ENCODE measurements at regions not wholly inside any gene's neighbourhood (a gene's known extent, or its start where the extent isn't known, plus 50 kb on each side); places are given as distances from the start of the nearest gene placed in this dataset.

DNA sequence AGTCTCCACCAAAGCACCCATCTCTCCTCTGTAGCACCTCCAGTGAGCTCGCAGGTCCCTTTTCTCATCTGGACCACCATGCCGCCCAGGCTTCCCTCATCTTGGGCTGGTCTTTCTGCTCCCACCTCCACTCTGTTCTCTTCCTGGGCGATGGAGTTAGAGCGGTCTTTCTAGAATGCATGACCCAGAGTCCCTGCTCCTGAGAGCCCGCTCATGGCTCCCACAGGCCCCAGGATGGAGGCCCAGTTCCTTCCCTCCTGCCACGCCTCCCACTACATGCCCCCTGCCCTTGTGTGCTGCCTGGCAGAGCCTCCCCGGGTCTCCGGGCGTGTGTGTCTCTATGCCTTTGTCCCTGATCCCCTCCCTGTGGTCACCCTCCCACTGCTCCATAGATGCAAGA lies 100.7 kb upstream of the RTL1 start:
- no peak for DNase-seq (ENCODE audit: low read depth)

GRCh38 chr14:101004954-101005353 lies 101.4 kb upstream of the RTL1 start:
- DNase-seq (ENCODE audit: low read depth), result no peak

DNA sequence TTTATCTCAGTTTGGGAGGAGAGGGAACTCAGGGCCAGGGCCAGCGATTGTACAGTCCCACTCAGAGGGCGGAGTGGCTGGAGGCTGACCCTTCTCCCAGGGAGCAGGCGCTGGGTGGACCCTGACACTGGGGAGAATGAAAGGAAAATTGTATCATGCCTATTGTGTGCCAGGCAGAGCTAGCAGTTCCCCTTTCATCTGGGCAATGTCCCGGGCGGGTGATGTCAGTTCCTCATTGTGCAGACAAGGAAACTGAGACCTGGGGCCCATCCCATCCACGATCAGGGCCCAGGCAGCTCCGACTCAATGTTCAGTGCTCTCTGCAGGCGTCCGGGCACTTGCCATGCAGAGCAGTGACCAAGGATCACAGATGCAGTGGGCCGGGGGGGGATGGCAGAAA lies 101.9 kb upstream of the RTL1 start:
- no peak for DNase-seq (ENCODE audit: low read depth)

- DNase-seq (ENCODE audit: low read depth), result no peak
Observed at GRCh38 chr14:101006008-101006407, 102.5 kb upstream of the RTL1 start.

DNA sequence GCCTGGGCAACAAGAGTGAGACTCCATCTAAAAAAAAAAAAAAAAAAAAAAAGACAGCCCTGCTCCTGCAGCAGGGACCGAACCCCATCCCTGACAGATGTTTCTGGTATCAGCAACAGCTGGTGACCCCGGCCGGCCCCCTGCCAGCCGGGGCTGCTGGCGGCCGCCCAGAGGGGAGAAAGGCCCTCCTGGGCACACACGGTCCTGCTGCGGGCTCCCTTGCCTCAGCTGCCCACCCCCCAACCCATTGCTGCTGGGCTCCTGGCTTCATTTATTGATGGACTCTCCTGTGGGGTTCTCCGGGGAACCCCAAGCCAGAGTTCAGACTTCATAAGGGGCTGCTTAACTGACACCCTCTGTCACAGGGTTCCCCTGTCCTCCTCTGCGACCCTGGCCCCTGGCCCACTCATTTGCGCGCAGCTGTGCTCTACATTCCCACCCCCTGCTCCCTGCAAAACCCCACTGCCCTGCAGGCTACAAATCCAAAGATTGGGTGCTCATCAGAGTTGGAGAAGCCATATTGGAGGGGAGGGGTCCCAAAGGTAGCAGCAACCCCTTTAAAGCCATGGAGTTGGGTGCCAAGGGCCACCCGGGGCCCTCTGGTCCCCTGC lies 103.6 kb upstream of the RTL1 start:
- no peak for DNase-seq (ENCODE audit: low read depth)

DNA sequence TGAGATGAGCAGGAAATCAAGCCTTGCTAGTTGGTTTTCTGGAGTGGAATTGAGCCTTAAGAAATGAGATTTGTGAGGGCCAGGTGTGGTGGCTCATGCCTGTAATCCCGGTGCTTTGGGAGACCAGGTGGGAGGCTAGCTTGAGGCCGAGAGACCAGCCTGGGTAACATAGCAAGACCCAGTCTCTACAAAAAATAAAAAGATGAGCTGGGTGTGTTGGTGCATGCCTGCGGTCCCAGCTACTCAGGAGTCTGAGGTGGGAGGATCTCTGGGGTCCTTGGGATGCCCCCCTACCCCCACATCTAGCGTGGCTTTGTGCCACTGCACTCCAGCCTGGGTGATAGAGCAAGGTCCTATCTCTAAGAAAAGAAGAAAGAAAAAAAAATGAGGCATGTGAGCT lies 104.2 kb upstream of the RTL1 start:
- no peak for DNase-seq (ENCODE audit: low read depth)

- DNase-seq (ENCODE audit: low read depth), result no peak
Observed at GRCh38 chr14:101008196-101008595, 104.7 kb upstream of the RTL1 start.

DNA sequence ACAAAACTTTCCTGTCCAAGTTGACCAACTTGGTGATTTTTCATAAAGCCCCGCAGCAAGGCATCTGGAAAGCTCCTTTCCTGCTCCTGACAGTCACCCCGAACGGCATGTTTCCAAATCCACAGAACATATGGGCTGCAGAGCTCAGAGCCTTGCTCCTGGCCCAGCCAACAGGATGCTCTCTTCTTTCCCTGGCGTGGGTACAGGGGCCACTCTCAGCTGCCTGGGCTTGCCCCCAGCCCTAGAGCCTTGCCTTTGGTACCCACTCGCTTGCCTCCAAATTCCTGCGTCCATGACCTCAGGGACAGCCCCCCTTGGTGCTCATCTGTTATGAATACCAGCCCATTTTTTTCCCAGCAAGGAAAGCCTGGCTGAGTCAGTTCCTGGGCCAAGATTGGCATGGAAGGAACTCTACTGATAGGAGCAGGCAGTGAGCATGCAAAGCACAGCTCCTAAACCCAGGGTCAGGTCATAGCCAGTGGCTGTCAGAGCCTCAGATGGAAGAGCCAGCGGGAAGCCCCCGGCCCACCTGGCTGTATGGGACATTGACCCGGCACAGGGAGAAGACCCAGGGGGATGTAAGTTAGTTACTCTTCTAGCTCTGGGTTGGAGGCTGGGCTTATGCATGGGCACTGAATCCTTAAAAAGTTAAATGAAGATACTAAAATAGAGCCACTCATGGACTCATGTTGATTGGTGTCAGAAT lies 105.3 kb upstream of the RTL1 start:
- no peak for DNase-seq (ENCODE audit: low read depth)

GRCh38 chr14:101009531-101009930 lies 106.0 kb upstream of the RTL1 start:
- DNase-seq (ENCODE audit: low read depth), result no peak

- DNase-seq (ENCODE audit: low read depth), result no peak
Observed at GRCh38 chr14:101010293-101010692, 106.8 kb upstream of the RTL1 start.

- DNase-seq (ENCODE audit: low read depth), result no peak
Observed at GRCh38 chr14:101010835-101011234, 107.3 kb upstream of the RTL1 start.

GRCh38 chr14:101017209-101017608 lies 113.7 kb upstream of the RTL1 start:
- DNase-seq (ENCODE audit: low read depth), result no peak

GRCh38 chr14:101017806-101018560 lies 114.5 kb upstream of the RTL1 start:
- DNase-seq (ENCODE audit: low read depth), result no peak

- DNase-seq (ENCODE audit: low read depth), result no peak
Observed at GRCh38 chr14:101018561-101019290, 115.2 kb upstream of the RTL1 start.

- no peak for DNase-seq (ENCODE audit: low read depth)
Observed at GRCh38 chr14:101019541-101019940, 116.0 kb upstream of the RTL1 start.

DNA sequence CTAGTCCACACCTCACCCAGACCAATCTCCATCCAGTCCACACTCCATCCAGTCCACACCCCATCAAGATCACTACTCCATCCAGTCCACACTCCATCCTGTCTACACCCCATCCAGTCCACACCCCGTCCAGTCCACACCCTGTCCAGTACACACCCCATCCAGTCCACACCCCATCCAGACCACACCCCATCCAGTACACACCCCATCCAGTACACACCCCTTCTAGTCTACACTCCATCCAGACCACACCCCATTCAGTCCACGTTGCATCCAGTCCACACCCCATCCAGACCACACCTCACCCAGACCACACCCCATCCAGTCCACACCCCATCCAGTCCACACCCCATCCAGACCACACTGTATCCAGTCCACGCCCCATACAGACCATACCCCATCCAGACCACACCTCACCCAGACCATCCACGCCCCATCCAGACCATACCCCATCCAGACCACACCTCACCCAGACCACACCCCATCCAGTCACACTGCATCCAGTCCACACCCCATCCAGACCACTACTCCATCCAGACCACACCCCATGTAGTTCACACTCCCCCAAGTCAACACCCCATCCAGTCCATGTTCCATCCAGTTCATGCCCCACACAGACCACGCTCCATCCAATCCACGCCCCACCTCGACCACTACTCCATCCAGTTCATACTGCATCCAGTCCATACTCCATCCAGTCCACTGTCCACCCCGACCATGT lies 116.6 kb upstream of the RTL1 start:
- no peak for DNase-seq (ENCODE audit: low read depth)

GRCh38 chr14:101020834-101021370 lies 117.4 kb upstream of the RTL1 start:
- no peak for DNase-seq (ENCODE audit: low read depth)

GRCh38 chr14:101022121-101022520 lies 118.6 kb upstream of the RTL1 start:
- DNase-seq (ENCODE audit: low read depth), result no peak

GRCh38 chr14:101022916-101023435 lies 119.5 kb upstream of the RTL1 start:
- no peak for DNase-seq (ENCODE audit: low read depth)

DNA sequence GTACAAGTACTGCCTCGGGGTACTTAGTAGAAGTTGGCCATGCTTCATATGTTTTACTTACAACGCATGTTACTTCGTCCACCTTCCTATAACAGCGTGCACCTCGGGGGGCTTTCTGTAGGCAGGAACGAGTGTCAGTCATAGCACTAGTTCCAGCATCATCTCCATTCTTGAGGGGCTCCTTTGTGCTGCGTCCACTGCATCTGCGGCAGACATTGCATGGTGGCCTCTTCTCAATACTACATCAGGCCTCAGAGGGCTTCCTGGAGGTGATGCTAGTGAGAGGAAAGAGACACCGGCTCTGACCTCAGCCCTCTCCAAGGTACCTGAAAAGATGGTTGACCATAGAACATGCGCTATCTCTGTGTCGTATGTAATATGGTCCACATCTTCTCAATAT lies 121.2 kb upstream of the RTL1 start:
- no peak for DNase-seq (ENCODE audit: low read depth)

DNA sequence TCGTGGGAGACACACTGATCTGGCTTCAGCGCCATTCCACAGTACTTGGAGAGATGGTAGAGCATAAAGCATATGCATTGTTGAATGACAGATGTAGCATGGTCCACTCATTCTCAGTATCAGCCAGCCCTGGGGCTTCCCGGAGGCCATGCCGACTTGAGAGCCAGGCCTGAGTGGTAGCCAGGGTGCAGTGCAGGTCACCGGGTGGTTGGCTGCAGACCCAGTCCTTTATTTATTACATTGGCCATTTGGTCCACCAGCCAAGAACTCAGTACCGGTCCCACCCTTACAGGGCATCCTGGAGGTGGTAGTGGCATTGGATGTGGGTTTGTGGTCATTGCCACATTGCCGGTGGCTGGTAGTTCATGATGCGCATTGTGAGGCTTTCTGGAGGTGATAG lies 121.6 kb upstream of the RTL1 start:
- no peak for DNase-seq (ENCODE audit: low read depth)
